ENCODE measurements at regions not wholly inside any gene's neighbourhood (a gene's known extent, or its start where the extent isn't known, plus 50 kb on each side); places are given as distances from the start of the nearest gene placed in this dataset.
A peak's percentile ranks its signal among the peaks of the same experiment; 100 is the strongest.
"Not testable (repeated sequence)": the region's sequence is repeated elsewhere in the genome, so short reads cannot be mapped to it uniquely, and the experiment has no call there.

- not testable (repeated sequence) for DNase-seq (ENCODE audit: low read depth in 3 of 3)
Measured at GRCh38 chr5:134471858-134472449, 53.5 kb upstream of the JADE2 start.

GRCh38 chr5:134468921-134469400 lies 56.5 kb upstream of the JADE2 start:
- no peak for DNase-seq (ENCODE audit: low read depth in 3 of 3)

DNA sequence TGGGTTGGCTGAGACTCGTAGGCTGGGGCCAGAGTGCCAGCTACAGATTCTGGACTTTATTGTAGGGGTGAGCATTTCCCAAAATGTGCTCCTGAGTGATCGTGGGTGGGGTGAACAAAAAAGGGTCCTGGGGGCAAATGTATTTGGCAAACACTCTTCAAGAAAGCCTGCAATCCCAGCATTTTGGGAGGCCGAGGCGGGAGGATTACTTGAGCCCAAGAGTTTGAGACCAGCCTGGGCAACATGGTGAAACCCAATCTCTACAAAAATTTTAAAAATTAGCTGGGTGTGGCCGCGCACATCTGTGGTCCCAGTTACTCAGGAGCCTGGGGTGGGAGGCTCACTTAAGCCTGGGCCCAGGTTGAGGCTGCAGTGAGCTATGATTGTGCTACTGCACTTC lies 55.5 kb upstream of the CDKN2AIPNL start:
- no peak for DNase-seq (ENCODE audit: low read depth in 3 of 3)

GRCh38 chr5:134466241-134467069 lies 54.8 kb upstream of the CDKN2AIPNL start:
- peak in 1 of 3 donors; percentile 36 for DNase-seq (ENCODE audit: low read depth in 3 of 3)

DNA sequence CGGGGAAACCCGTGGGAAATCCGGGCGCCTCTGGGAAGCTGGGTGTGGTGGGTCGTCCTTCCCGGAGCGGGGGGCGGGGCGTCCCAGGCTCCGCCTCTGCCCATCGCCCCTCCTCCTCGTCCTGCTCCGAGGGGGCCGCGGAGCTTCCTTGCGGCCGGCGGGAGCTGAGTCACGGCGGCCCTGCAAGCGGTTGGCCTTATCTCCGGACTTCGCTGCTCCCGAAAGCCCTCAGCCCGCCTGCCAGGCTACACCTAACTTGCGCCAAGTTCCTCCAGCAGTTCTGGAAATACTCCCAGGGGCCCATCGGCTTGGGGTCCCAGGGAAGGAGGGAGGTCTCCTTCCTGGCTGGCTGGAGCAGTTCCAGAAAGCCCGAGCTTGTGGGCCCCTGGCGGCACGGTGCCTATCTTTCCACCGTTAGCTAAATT lies 54.1 kb upstream of the CDKN2AIPNL start:
- DNase-seq (ENCODE audit: low read depth in 3 of 3), result peak; percentile 19 to 51 (median 28)

- DNase-seq (ENCODE audit: low read depth in 3 of 3), result no peak
Measured at GRCh38 chr5:134464988-134465815, 53.5 kb upstream of the CDKN2AIPNL start.

- DNase-seq (ENCODE audit: low read depth in 3 of 3), result no peak
Measured at GRCh38 chr5:134463991-134464760, 52.5 kb upstream of the CDKN2AIPNL start.

DNA sequence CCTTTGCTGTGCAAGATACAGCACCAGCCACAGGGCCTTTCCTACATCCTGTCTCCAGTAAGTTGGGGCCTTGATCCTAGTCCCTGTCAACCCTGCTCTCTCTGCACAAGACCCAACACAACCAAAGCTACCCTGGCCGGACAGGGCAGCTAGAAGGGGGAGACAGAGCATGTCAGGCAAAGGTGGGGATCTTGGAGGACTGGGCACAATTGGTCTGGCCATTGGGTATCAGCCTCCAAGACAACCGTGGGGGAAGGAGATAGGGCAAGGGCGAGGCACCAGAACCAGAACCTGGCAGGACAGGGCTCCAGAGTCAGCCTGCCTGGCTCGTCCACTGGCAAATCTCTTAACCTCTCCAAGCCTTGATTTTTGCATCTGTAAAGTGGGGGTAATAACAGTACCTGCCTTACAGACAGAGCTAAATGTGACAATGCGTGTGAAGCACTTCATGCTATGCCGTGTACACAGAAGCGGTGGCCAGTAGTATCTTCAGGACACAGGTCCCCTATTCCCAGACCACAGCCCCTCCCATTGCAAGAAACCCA lies 51.6 kb upstream of the CDKN2AIPNL start:
- no peak for DNase-seq (ENCODE audit: low read depth in 3 of 3)

- no peak for DNase-seq (ENCODE audit: low read depth in 3 of 3)
Measured at GRCh38 chr5:134462761-134463160, 51.1 kb upstream of the CDKN2AIPNL start.

DNA sequence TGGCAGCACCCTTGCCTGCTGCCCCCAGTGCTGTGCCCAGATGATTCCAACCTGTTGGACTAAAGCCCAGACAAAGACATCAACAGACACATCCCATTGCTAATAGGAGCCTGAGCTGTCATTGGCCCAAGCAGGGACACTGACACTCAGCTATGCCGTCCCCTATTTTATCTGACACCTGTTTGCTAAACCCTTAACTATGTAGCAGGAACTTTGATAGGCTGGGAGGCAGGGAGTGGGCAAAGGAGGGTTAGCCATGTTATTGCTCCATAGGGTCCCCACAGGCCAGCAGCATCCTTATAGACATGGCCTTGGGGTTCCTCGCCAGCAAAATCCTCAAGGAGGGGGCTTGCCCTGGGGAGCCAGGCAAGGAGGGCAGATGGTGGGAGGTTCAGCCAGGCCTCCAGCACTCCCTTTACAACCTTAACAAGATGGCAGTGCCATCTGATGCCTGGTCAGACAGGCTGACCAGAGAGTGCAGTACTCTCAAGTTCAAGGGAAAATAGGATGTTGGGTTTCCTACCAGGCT lies 50.4 kb upstream of the CDKN2AIPNL start:
- DNase-seq (ENCODE audit: low read depth in 3 of 3), result no peak

All from stimulated activated CD4-positive, alpha-beta T cell treated with anti-CD3 and anti-CD28 coated beads, TNF-alpha, amount 100 ng/mL, for 48 hours (primary cell).